Upper lobe of left lung (tissue), 4 donors: ENCODE measurements at regions not wholly inside any gene's neighbourhood (a gene's known extent, or its start where the extent isn't known, plus 50 kb on each side); places are given as distances from the start of the nearest gene placed in this dataset.

Experiments
- EP300 ChIP-seq, 4 donors: sonication (generic); formaldehyde crosslinking; IDR thresholded peaks; one replicate each; pipeline ENCODE4 v1.5.1; 2017; ENCODE audit warnings: antibody characterized with exemption in 4 of 4, control low read depth in 2 of 4
- POLR2A ChIP-seq, 4 donors: fragments of 450-650 bp; IDR thresholded peaks; one replicate each; pipeline ENCODE4 v1.5.1; 2016 to 2017; ENCODE audit warnings: antibody characterized with exemption in 4 of 4, mild to moderate bottlenecking in 2 of 4
- POLR2AphosphoS5 ChIP-seq, 2 donors: sonication (generic); formaldehyde crosslinking; IDR thresholded peaks; one replicate each; pipeline ENCODE4 v1.5.1; 2017; ENCODE audit warnings: antibody characterized with exemption in 2 of 2
- TF ChIP-seq, protein P1 (sequence below), 6 experiments: fragments of 450-650 bp in 4 of 6; fragments of 200-600 bp in 2 of 6; sonication (generic) in 2 of 6; IDR thresholded peaks; one replicate each; pipeline ENCODE4 v1.5.1; 2016 to 2019; ENCODE audit warnings: antibody characterized with exemption in 6 of 6

DNA sequence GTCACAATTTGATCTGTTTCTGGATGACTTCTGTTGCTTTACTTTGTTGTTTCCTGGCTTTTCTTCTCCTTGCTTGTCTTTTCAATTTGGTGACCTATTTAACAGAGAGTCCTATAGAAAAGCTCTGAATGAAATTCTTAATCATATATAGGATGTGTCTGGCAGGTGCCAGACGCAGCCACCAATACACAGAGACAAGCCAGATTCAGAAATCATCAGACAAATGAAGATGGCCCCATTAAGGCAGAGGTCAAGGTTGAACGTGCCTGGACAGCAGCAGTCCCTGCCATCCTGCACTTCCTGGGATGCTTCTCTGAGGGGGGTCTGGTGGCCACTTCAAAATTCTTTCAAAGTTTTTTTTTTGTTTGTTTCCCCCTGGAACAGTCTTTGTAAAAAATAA lies 846.7 kb upstream of the COBL start:
- TF ChIP-seq, protein P1, sequence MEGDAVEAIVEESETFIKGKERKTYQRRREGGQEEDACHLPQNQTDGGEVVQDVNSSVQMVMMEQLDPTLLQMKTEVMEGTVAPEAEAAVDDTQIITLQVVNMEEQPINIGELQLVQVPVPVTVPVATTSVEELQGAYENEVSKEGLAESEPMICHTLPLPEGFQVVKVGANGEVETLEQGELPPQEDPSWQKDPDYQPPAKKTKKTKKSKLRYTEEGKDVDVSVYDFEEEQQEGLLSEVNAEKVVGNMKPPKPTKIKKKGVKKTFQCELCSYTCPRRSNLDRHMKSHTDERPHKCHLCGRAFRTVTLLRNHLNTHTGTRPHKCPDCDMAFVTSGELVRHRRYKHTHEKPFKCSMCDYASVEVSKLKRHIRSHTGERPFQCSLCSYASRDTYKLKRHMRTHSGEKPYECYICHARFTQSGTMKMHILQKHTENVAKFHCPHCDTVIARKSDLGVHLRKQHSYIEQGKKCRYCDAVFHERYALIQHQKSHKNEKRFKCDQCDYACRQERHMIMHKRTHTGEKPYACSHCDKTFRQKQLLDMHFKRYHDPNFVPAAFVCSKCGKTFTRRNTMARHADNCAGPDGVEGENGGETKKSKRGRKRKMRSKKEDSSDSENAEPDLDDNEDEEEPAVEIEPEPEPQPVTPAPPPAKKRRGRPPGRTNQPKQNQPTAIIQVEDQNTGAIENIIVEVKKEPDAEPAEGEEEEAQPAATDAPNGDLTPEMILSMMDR (IDR thresholded peaks at IDR 0.05): no peak
- TF ChIP-seq POLR2A (IDR thresholded peaks at IDR 0.05) (no peak), POLR2AphosphoS5 (IDR thresholded peaks at IDR 0.05) (no peak), EP300 (IDR thresholded peaks at IDR 0.05) (no peak)
